ENCODE measurements at regions not wholly inside any gene's neighbourhood (a gene's known extent, or its start where the extent isn't known, plus 50 kb on each side); places are given as distances from the start of the nearest gene placed in this dataset.

DNA sequence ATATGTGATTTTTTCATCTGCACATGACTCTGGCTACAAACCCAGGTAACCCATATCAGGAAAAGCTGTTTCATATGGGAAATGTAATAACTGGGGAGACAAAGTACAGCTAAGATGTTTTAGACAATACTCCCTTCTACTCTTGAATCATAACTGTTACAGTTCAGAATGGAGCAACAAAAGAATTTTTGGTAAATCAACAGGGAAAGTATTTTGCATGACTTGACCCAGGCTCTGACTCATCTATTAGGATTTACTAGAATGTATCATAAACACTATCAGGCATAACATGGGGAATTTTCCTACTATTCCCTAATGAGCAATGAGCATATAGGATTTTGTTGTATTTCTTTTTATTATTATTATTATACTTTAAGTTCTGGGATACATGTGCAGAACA lies 553.0 kb downstream of the SLC16A7 start:
- intact Hi-C loops (cut with micrococcal nuclease; ENCODE audit: unreplicated experiment), result loop anchor here (2.0 kb wide), 1 partner anchor 24 kb away; no protein-coding TSS in a partner anchor
- BruUV-seq (replicated peaks), result no TSS peak
- Mint-ChIP-seq H3K27me3 (ENCODE audit: unreplicated experiment) (no peaks in the 10 kb centered on the region), H3K4me1 (ENCODE audit: low read depth, unreplicated experiment) (peaks cover 21% of the 10 kb centered on the region), H3K9me3 (ENCODE audit: low read depth, unreplicated experiment) (peaks cover 4% of the 10 kb centered on the region), H3K4me3 (ENCODE audit: low read depth, unreplicated experiment) (no peak overlapping the region), H3K27ac (ENCODE audit: unreplicated experiment) (peak overlapping the region; percentile 39), H3K36me3 (ENCODE audit: insufficient read depth, unreplicated experiment) (no peaks in the 10 kb centered on the region)
- TF ChIP-seq CTCF (IDR thresholded peaks at IDR 0.05; ENCODE audit: unreplicated experiment), result no peak
- peak; percentile 16 for DNase-seq
- CTCF ChIA-PET, result interaction anchor here (0.6 to 1.4 kb wide), 3 partner anchors 21 to 108 kb away, joined by 3 read pairs; no protein-coding TSS in a partner anchor

DNA sequence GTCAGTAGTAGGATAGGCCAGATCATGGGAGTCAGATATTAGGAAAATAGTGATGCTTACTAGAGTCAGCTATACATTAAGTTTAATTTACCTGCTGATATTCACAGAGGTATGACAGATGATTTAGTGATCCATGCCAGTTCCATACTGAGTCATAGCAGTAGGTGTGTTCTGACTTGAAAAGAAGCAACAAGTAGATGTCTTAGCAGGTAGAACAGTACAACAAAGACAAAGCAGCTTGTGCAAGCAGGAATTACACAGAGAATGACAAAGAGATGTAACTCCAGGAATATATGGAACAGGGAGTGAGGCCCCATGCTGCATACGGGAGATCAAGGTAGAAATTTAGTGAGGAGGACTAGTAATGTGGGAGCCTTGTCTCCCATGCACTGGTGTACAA lies 556.9 kb downstream of the SLC16A7 start:
- no TSS peak for BruUV-seq (replicated peaks)
- peaks cover 12% of the 10 kb centered on the region for H3K4me1 Mint-ChIP-seq (ENCODE audit: low read depth, unreplicated experiment)
- DNase-seq, result no peak
- H3K9me3 Mint-ChIP-seq (ENCODE audit: low read depth, unreplicated experiment), result peaks cover 4% of the 10 kb centered on the region
- H3K4me3 Mint-ChIP-seq (ENCODE audit: low read depth, unreplicated experiment), result no peak overlapping the region
- intact Hi-C loops (cut with micrococcal nuclease; ENCODE audit: unreplicated experiment), result no loop called here
- CTCF ChIA-PET, result interaction anchor here (0.9 kb wide), 1 partner anchor 9 kb away, joined by 3 read pairs; no protein-coding TSS in a partner anchor
- no peaks in the 10 kb centered on the region for H3K36me3 Mint-ChIP-seq (ENCODE audit: insufficient read depth, unreplicated experiment)
- H3K27me3 Mint-ChIP-seq (ENCODE audit: unreplicated experiment), result no peaks in the 10 kb centered on the region
- no peak overlapping the region for H3K27ac Mint-ChIP-seq (ENCODE audit: unreplicated experiment)
- no peak for TF ChIP-seq CTCF (IDR thresholded peaks at IDR 0.05; ENCODE audit: unreplicated experiment)

DNA sequence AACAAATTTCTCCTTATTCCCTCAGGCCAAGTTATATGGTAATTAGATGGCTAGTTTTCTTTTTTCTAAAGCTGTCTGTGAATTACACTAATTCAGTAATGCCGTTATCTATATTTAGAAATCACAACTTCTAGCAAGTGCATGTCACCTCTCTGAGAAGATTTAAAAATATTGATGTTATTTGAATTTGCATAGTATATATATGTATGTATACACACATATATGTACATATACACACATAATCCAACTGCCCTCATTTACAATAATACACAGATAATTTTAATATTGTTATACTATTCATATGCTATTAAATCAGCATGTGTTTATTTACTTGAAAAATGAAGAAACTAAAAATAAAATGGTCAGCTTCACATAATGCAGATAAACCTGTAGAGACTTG lies 563.9 kb downstream of the SLC16A7 start:
- Mint-ChIP-seq H3K36me3 (ENCODE audit: insufficient read depth, unreplicated experiment) (no peaks in the 10 kb centered on the region), H3K9me3 (ENCODE audit: low read depth, unreplicated experiment) (no peaks in the 10 kb centered on the region), H3K4me1 (ENCODE audit: low read depth, unreplicated experiment) (no peaks in the 10 kb centered on the region), H3K4me3 (ENCODE audit: low read depth, unreplicated experiment) (no peak overlapping the region), H3K27me3 (ENCODE audit: unreplicated experiment) (no peaks in the 10 kb centered on the region), H3K27ac (ENCODE audit: unreplicated experiment) (no peak overlapping the region)
- no TSS peak for BruUV-seq (replicated peaks)
- no peak for TF ChIP-seq CTCF (IDR thresholded peaks at IDR 0.05; ENCODE audit: unreplicated experiment)
- intact Hi-C loops (cut with micrococcal nuclease; ENCODE audit: unreplicated experiment), result no loop called here
- DNase-seq, result no peak
- CTCF ChIA-PET, result no interaction called here

- no peak for DNase-seq
- Mint-ChIP-seq H3K36me3 (ENCODE audit: insufficient read depth, unreplicated experiment) (no peaks in the 10 kb centered on the region), H3K27me3 (ENCODE audit: unreplicated experiment) (no peaks in the 10 kb centered on the region), H3K4me1 (ENCODE audit: low read depth, unreplicated experiment) (no peaks in the 10 kb centered on the region), H3K9me3 (ENCODE audit: low read depth, unreplicated experiment) (peaks cover 2% of the 10 kb centered on the region), H3K27ac (ENCODE audit: unreplicated experiment) (no peak overlapping the region), H3K4me3 (ENCODE audit: low read depth, unreplicated experiment) (no peak overlapping the region)
- TF ChIP-seq CTCF (IDR thresholded peaks at IDR 0.05; ENCODE audit: unreplicated experiment), result no peak
- CTCF ChIA-PET, result no interaction called here
- no TSS peak for BruUV-seq (replicated peaks)
- intact Hi-C loops (cut with micrococcal nuclease; ENCODE audit: unreplicated experiment), result no loop called here
Measured at GRCh38 chr12:60162988-60163720, 567.3 kb downstream of the SLC16A7 start.

Data from Calu3 (cell line).